ENCODE measurements at regions not wholly inside any gene's neighbourhood (a gene's known extent, or its start where the extent isn't known, plus 50 kb on each side); places are given as distances from the start of the nearest gene placed in this dataset.
"Not testable (repeated sequence)": the region's sequence is repeated elsewhere in the genome, so short reads cannot be mapped to it uniquely, and the experiment has no call there.

GRCh38 chr5:174531782-174532191 is 192.6 kb upstream of the MSX2 start:
- H3K27me3 ChIP-seq, result peaks cover 6% of the 10 kb centered on the region
- no peaks in the 10 kb centered on the region for H3K9me3 ChIP-seq
- TF ChIP-seq CTCF (IDR thresholded peaks at IDR 0.05), result no peak
- intact Hi-C loops (cut with DNase I), result no loop called here
- H3K36me3 ChIP-seq, result no peaks in the 10 kb centered on the region
- no peak for DNase-seq
- H3K4me3 ChIP-seq, result no peak overlapping the region
- no peak for ATAC-seq
- H3K27ac ChIP-seq, result no peak overlapping the region
- H3K4me1 ChIP-seq, result peaks cover 9% of the 10 kb centered on the region

GRCh38 chr5:174532455-174533453 is 191.6 kb upstream of the MSX2 start:
- Histone ChIP-seq H3K36me3 (no peaks in the 10 kb centered on the region), H3K27ac (no peak overlapping the region), H3K27me3 (peaks cover 6% of the 10 kb centered on the region), H3K4me3 (no peak overlapping the region), H3K9me3 (no peaks in the 10 kb centered on the region), H3K4me1 (peaks cover 9% of the 10 kb centered on the region)
- TF ChIP-seq CTCF (IDR thresholded peaks at IDR 0.05), result no peak
- DNase-seq (peak; percentile 86), ATAC-seq (peak; percentile 96)
- intact Hi-C loops (cut with DNase I), result no loop called here

GRCh38 chr5:174533751-174534241 is 190.6 kb upstream of the MSX2 start:
- H3K4me3 ChIP-seq, result no peak overlapping the region
- no peak for TF ChIP-seq CTCF (IDR thresholded peaks at IDR 0.05)
- intact Hi-C loops (cut with DNase I), result no loop called here
- ATAC-seq, result peak; percentile 76
- H3K9me3 ChIP-seq, result no peaks in the 10 kb centered on the region
- peaks cover 1% of the 10 kb centered on the region for H3K27me3 ChIP-seq
- H3K36me3 ChIP-seq, result no peaks in the 10 kb centered on the region
- DNase-seq, result no peak
- H3K27ac ChIP-seq, result no peak overlapping the region
- H3K4me1 ChIP-seq, result peaks cover 9% of the 10 kb centered on the region

GRCh38 chr5:174535669-174536068 is 188.7 kb upstream of the MSX2 start:
- intact Hi-C loops (cut with DNase I), result no loop called here
- no peak for TF ChIP-seq CTCF (IDR thresholded peaks at IDR 0.05)
- H3K4me1 ChIP-seq, result peaks cover 9% of the 10 kb centered on the region
- no peaks in the 10 kb centered on the region for H3K36me3 ChIP-seq
- H3K9me3 ChIP-seq, result no peaks in the 10 kb centered on the region
- no peak for DNase-seq
- H3K27ac ChIP-seq, result no peak overlapping the region
- ATAC-seq, result no peak
- H3K27me3 ChIP-seq, result no peaks in the 10 kb centered on the region
- H3K4me3 ChIP-seq, result no peak overlapping the region

- H3K36me3 ChIP-seq; H3K9me3 ChIP-seq; DNase-seq; H3K4me3 ChIP-seq; H3K27ac ChIP-seq; intact Hi-C loops (cut with DNase I); ATAC-seq; H3K27me3 ChIP-seq; H3K4me1 ChIP-seq: not testable (repeated sequence)
Measured at GRCh38 chr5:174539823-174540222, 184.6 kb upstream of the MSX2 start.

GRCh38 chr5:174542037-174542436 is 182.3 kb upstream of the MSX2 start:
- Histone ChIP-seq H3K9me3 (no peaks in the 10 kb centered on the region), H3K27ac (no peak overlapping the region), H3K36me3 (no peaks in the 10 kb centered on the region), H3K27me3 (no peaks in the 10 kb centered on the region), H3K4me1 (no peaks in the 10 kb centered on the region), H3K4me3 (no peak overlapping the region)
- no peak for TF ChIP-seq CTCF (IDR thresholded peaks at IDR 0.05)
- intact Hi-C loops (cut with DNase I), result no loop called here
- DNase-seq (no peak), ATAC-seq (no peak)

Data from upper lobe of right lung (tissue), 1 donor.